Stimulated activated CD4-positive, alpha-beta T cell treated with anti-CD3 and anti-CD28 coated beads, Interleukin-1b, Interleukin-23, amount 100 ng/mL, for 4 hours (primary cell): ENCODE measurements at regions not wholly inside any gene's neighbourhood (a gene's known extent, or its start where the extent isn't known, plus 50 kb on each side); places are given as distances from the start of the nearest gene placed in this dataset.
A peak's percentile ranks its signal among the peaks of the same experiment; 100 is the strongest.
"Not testable (repeated sequence)": the region's sequence is repeated elsewhere in the genome, so short reads cannot be mapped to it uniquely, and the experiment has no call there.

ENCODE experiments used
- DNase-seq, 2 donors: peaks; one replicate each; pipeline ENCODE4 v3.0.0-alpha.2; 2020; ENCODE audit warnings: low read depth in 2 of 2

DNA sequence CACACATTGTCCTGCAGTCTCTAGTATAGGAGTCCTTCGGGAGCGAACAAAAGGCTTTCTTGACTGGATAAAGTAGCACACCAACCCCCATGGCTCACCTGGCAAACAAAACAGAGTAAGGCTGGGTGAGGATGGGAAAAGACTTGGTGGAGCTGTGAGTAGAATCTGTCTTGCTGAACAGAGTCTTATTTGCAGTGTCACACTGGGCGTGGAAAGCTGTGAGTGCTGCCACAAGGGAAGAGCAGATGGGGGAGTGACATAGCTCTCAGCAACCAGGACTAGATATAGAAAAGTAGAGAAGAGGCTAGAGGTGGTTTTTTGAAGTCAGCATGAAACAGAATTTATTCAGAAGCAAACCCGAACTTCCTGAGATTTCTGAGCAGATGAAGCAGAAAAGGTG lies 137.2 kb upstream of the ESX1 start:
- DNase-seq, result no peak

DNA sequence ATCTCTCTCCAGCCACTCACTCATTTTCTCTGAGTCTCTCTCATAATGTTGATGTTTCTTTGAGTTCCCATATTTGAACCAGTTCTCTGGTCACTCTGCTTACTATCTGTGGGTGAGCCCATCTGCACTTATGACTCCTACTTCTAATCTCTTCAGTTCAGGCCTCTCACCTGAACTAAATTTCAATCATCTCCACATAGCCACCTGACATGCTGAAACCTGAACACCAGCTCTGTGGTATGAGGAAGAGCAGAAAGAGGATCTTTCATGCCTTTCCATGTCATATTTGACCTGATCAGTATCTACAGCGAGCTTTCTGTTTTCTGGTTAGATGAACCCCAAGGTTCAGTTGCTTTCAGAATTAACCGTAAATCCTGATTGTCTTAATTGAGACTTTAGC lies 122.2 kb upstream of the ESX1 start:
- no peak for DNase-seq

DNA sequence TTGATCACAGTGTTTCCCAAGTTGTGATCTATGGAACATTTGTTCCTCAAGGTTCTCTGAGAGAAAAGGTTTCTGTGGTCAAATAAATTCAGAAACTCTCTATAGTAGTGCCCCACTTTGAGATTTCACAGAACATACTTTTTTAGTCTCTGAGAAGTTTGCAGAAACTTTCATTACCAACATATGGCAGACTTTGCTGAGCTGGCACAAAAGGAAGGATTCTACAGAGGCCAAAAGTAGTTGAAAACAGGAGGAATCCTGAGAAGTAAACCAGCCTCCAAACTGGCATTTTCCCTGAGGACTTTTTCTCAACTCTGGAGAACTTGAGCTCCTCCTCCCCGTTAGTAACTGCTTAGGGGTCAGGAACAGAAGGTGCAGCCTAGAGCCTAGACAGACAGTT lies 117.8 kb upstream of the ESX1 start:
- no peak for DNase-seq

- no peak for DNase-seq
Observed at GRCh38 chrX:104370089-104370488, 115.4 kb upstream of the ESX1 start.

- not testable (repeated sequence) for DNase-seq
Observed at GRCh38 chrX:104360774-104361173, 106.0 kb upstream of the ESX1 start.

GRCh38 chrX:104359124-104359523 lies 104.4 kb upstream of the ESX1 start:
- no peak for DNase-seq

GRCh38 chrX:104351173-104351769 lies 96.5 kb upstream of the ESX1 start:
- no peak for DNase-seq

DNA sequence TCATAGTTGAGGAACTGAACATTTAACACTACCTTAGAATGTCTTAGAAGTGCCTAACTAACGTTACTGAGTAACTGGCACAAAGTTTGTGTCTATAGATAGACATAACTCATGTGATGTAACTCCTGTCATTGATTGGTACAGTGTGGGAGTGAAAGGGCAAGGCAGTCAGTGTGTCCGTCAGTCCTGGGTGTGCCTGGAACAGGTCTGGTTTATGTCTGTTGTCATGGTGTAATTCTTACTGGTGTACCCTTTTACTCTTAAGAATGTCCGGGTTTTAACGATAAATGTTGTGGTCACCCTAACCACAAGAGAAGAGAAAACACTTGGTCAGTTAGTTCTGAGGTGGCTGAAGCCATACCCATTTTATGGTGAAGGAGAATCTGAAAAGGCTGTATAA lies 93.1 kb upstream of the ESX1 start:
- no peak for DNase-seq

GRCh38 chrX:104343428-104344129 lies 88.8 kb upstream of the ESX1 start:
- peak in 1 of 2 donors; percentile 14 for DNase-seq

- no peak for DNase-seq
Observed at GRCh38 chrX:104342065-104342464, 87.3 kb upstream of the ESX1 start.

GRCh38 chrX:104335756-104336155 lies 81.0 kb upstream of the ESX1 start:
- no peak for DNase-seq

- DNase-seq, result no peak
Observed at GRCh38 chrX:104334971-104335370, 80.2 kb upstream of the ESX1 start.

DNA sequence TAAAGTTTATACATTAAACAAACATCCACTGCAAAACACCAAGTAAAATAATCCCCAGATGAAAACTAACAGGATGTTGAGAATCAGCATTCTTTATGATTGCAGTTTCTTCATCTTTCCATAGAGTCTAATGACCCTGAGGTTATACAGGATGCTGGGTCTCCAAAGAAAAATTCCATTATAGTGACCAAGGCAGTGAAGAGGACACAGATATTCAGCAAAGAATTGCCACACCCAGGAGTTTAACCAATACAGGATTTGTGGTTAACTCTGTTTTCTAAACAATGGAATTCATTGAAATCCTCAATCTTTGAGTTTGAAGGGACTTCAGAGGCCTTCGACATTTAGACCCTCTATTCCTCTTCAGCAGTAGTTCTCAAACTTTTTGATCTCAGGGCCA lies 76.2 kb upstream of the ESX1 start:
- DNase-seq, result no peak

- DNase-seq, result no peak
Observed at GRCh38 chrX:104329731-104330130, 75.0 kb upstream of the ESX1 start.

DNA sequence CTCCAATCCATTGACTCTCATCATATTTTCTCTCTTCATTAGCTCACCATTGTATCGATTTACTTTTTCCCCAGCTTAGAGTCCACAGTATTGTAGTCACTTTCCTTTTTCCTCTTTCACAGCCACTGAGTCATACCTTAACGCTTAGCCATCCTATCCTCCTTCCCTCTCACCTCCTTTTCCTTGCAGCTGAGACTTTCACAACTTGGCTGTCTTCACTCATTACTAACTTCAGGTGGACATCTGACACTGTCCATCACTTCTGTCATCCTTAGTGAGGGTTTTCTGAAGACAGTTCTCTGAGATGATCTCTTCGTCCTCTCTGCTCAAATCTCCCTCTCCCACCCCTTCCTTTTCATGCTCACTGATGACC lies 70.5 kb upstream of the ESX1 start:
- DNase-seq, result no peak

DNA sequence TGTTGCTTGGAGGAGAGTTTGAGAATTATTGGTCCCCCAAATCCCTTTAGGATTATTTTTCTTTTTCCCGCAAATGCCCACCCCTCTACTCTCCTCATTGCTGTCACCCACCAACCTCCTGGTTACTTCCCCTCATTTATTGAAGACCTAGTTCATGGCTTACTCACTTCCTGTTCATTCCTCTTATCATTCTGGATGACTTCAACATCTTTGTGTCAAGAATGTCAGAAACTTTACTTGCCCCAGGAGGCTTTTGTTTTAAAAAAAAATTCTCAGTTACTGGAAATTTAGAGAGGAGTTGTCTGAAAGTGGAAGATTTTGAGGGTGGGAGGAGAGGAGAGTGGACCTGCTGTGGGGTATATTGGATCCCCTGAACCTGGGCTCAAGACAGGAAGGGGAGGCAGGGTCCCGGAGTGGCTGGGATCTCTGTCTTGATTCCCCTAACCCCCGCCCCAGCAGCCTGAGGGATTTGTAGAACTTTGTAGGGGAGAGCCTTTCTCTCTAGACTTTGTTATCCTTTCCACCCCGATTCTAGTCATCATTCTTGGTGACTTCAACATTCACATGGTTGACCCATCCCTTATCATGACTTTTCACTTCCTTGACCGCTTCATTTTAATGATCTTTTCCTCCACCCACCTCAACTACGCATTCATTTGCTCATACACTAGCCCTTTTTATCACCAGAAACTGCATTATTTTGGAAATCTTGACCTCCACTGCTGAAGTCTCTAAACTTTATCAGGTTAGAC lies 69.9 kb upstream of the ESX1 start:
- DNase-seq, result no peak

GRCh38 chrX:104319346-104319745 lies 64.6 kb upstream of the ESX1 start:
- no peak for DNase-seq

DNA sequence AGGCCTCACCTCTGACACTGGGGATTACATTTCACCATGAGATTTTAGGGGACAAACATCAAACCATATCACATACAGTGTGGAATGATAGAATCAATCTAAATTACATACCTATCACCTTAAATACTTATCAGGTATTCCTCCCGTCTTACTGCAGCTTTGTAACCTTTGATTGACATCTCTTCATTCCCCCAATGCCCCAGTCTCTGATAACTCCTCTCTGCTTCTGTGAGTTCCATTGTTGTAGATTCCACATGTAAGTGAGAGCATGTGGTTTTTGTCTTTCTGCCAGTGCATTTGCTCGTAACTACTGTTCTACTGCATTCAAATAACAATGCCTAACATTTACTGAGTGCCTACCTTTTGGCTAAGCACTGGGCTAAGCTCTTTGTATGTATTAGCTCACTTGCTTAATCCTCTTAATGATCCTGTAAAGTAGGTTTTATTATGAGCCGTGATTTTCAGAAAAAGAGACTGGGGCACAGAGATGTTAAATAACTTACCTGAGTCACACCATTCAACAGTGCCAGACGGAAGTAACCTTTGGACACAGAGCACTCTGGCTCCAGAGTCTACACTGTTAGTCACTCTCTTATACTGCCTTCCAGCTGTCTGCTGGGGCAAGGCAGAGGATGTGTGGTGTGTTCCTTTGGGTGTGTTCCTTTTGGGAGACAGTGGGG lies 63.7 kb upstream of the ESX1 start:
- no peak for DNase-seq

DNA sequence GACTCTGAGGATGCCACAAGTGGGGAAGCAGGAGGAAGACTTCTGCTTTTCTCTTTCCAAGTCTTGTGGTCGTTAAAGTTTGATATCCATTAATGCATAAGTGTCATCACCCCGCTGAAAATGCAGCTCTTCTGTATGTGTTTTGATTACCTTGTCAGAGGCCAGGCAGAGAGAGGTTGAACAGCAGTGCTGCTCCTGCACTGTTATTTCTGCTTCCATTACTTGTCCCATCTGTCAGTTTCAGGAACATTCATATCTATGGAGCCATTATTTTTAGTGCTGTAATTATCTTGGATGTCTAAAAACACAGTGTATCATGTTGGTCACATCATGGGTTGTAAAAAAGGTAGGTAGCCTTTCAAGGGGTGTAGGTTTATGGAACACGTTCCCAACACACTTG lies 62.0 kb upstream of the ESX1 start:
- DNase-seq, result no peak

- no peak for DNase-seq
Observed at GRCh38 chrX:104315555-104315954, 60.8 kb upstream of the ESX1 start.

DNA sequence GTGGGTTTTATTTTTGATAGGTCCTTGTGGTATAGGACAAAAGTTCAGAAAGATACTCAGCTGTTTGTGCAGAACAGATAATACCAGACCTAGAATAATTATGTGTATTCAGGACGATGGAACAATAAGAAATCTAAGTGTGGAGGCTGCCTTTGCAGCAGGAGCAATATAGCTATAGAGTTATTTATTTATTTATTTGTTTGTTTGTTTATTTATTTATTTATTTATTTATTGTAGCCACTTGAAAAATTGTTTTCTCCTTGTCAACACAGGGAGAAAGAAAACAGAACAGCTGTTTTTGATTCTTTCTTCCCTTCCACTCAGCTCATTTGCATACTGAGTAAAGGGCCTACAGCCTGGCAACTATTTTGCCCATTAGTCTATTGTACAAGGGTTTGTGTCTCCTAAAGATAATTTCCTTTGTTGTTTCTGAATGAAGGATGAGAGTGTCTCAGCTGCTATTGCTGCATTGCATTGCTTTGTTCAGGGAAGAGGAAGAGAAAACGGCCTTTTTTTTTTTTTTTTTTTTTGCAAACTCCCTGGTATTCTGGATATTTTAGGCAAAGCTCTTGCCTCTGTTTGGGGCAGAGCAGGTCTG lies 56.0 kb upstream of the ESX1 start:
- DNase-seq, result no peak

DNA sequence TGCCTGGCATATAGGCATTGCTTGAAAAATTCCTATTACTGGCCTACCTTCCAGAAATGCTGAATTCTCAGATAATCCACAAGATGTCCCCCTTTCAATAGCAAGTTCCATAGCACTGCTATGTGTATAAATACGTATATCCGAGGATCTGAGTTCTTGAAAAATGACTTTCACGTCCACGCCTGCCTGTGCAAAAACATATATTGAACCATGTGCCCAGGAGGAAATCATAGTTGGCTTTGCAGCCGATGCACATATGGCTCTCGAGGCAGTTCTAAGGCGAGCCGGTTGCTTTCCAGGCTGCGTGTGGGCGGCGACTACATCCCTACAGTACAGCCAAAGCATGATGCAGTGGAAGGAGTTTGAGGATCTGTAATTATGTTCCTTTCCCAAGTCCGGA lies 55.4 kb upstream of the ESX1 start:
- no peak for DNase-seq
